K562 (cell line): ENCODE measurements at regions not wholly inside any gene's neighbourhood (a gene's known extent, or its start where the extent isn't known, plus 50 kb on each side); places are given as distances from the start of the nearest gene placed in this dataset.

Experiments used
- ATAC-seq: fragments of 200-7000 bp; cut with Tn5 transposase; 3 replicates; pipeline ENCODE4 v1.9.1; 2020; ENCODE audit warnings: moderate library complexity
- BruUV-seq: library from RNA; stranded (reverse); fragments of 400-500 nt; replicated peaks from 2 replicates; lab custom pipeline; 2021; lab: Mats Ljungman, UMichigan
- CTCF ChIA-PET: fragments of 300-600 bp; formaldehyde crosslinking; extraction: SDS; loops from one replicate; lab custom pipeline; 2021; ENCODE audit warnings: low intra/inter-chr PET ratio; lab: Yijun Ruan, JAX
- POLR2A ChIA-PET: fragments of 300-600, 350-650 bp; sonication (Branson Sonifier 250); formaldehyde crosslinking; extraction: SDS; loops from one replicate; lab custom pipeline; 2021; ENCODE audit warnings: antibody characterized with exemption, inconsistent platforms; lab: Yijun Ruan, JAX
- DNase-seq, 4 experiments: peaks; one replicate each; pipeline versions ENCODE4 v3.0.0 to v3.0.0-alpha.2; 2011 to 2018; ENCODE audit warnings: low spot score in 3 of 4, mixed read lengths in 3 of 4; ENCODE audit errors: extremely low read depth in 1 of 4
- FAIRE-seq: peaks from 2 replicates; lab custom pipeline; 2011; peaks lifted over from hg19 to GRCh38; lab: Jason Lieb, UNC
- H2AFZ ChIP-seq: 2 replicates; pipeline ENCODE4 v1.6.0; 2011; ENCODE audit warnings: low read depth, low read length, control low read depth, inconsistent platforms
- H3K27ac ChIP-seq: fragments of 200-600 bp; 3 replicates; pipeline ENCODE4 v1.8.0; 2011; ENCODE audit warnings: low read depth, mild to moderate bottlenecking, control low read depth, inconsistent platforms, low read length, moderate library complexity, mixed read lengths; ENCODE audit errors: extremely low read depth
- H3K27me3 ChIP-seq, 2 experiments: fragments of 300-600 bp in 1 of 2; 2 replicates in 1 of 2; 3 replicates in 1 of 2; pipeline versions ENCODE4 v1.6.0 to v1.8.0; 2011; ENCODE audit warnings: inconsistent platforms in 2 of 2, low read length in 2 of 2, mild to moderate bottlenecking in 1 of 2, mixed read lengths in 1 of 2, moderate library complexity in 1 of 2; ENCODE audit not compliant: control insufficient read depth in 2 of 2, insufficient read depth in 2 of 2
- H3K36me3 ChIP-seq: fragments of 300-600 bp; 3 replicates; pipeline ENCODE4 v1.8.0; 2011; ENCODE audit warnings: mild to moderate bottlenecking, low read length, inconsistent platforms; ENCODE audit not compliant: control insufficient read depth, insufficient read depth
- H3K4me1 ChIP-seq, 2 experiments: fragments of 200-600 bp in 1 of 2; replicated peaks in 1 of 2; 2 replicates in 1 of 2; 3 replicates in 1 of 2; pipeline versions ENCODE4 v1.5.1 to v1.8.0; 2011; ENCODE audit warnings: inconsistent platforms in 2 of 2, low read length in 2 of 2, mild to moderate bottlenecking in 1 of 2, mixed read lengths in 1 of 2, moderate library complexity in 1 of 2; ENCODE audit not compliant: control insufficient read depth in 2 of 2, insufficient read depth in 2 of 2
- H3K4me2 ChIP-seq: 2 replicates; pipeline ENCODE4 v1.6.1; 2011; ENCODE audit warnings: low read length, control low read depth, inconsistent platforms, mixed read lengths; ENCODE audit not compliant: insufficient read depth
- H3K4me3 ChIP-seq: fragments of 200-600 bp; sonication (generic), shearing (Covaris generic); 2 replicates; pipeline ENCODE4 v1.5.1; 2016; ENCODE audit warnings: control low read depth, inconsistent platforms
- H3K79me2 ChIP-seq: fragments of 200-600 bp; 3 replicates; pipeline ENCODE4 v1.8.0; 2011; ENCODE audit warnings: low read length, inconsistent platforms; ENCODE audit not compliant: control insufficient read depth, insufficient read depth
- H3K9ac ChIP-seq, 2 experiments: 2 replicates each; pipeline versions ENCODE4 v1.6.0 to v1.6.1; 2011; ENCODE audit warnings: low read depth in 2 of 2, low read length in 2 of 2, control low read depth in 1 of 2, inconsistent platforms in 1 of 2, mild to moderate bottlenecking in 1 of 2, mixed read lengths in 1 of 2; ENCODE audit not compliant: insufficient read depth in 1 of 2
- H3K9me1 ChIP-seq: one replicate; pipeline ENCODE4 v1.6.0; 2011; ENCODE audit warnings: inconsistent platforms, mild to moderate bottlenecking, low read length, moderate library complexity; ENCODE audit not compliant: control insufficient read depth, insufficient read depth
- H3K9me3 ChIP-seq: replicated peaks from 2 replicates; pipeline ENCODE4 v1.5.1; 2011; ENCODE audit warnings: low read depth, low read length, inconsistent platforms; ENCODE audit not compliant: control insufficient read depth, insufficient read depth
- H4K20me1 ChIP-seq: replicated peaks from 2 replicates; pipeline ENCODE4 v1.6.1; 2011; ENCODE audit warnings: low read length, inconsistent platforms, mixed read lengths; ENCODE audit not compliant: control insufficient read depth, insufficient read depth
- BMI1 ChIP-seq: fragments of 150-350 bp; IDR thresholded peaks from 2 replicates; pipeline ENCODE4 v1.6.1; 2014; ENCODE audit warnings: low read length
- DPF2 ChIP-seq: fragments of 450-650 bp; IDR thresholded peaks from 2 replicates; pipeline ENCODE4 v1.6.1; 2016
- NCOR1 ChIP-seq: fragments of 450-650 bp; IDR thresholded peaks from 2 replicates; pipeline ENCODE4 v1.6.1; 2016; ENCODE audit warnings: mild to moderate bottlenecking, moderate library complexity
- RBFOX2 ChIP-seq: fragments of 200-400 bp; formaldehyde crosslinking; IDR thresholded peaks from 2 replicates; pipeline ENCODE4 v1.6.1; 2017; ENCODE audit warnings: low read depth, mild to moderate bottlenecking, low read length, moderate library complexity
- REST ChIP-seq, 2 experiments: fragments of 450-650 bp; formaldehyde crosslinking in 1 of 2; IDR thresholded peaks; 2 replicates each; pipeline versions ENCODE4 v1.4.0 to v1.6.1; 2014 to 2020; ENCODE audit warnings: mild to moderate bottlenecking in 2 of 2, borderline replicate concordance in 1 of 2, low read depth in 1 of 2
- SETDB1 ChIP-seq: IDR thresholded peaks from one replicate; pipeline ENCODE4 v1.6.1; 2012; ENCODE audit warnings: low read length, control low read depth, inconsistent platforms
- SLC30A9 ChIP-seq: fragments of 250-450 bp; sonication (Bioruptor Pico); IDR thresholded peaks from 2 replicates; pipeline ENCODE4 v1.8.0; 2022; ENCODE audit warnings: mild to moderate bottlenecking, moderate library complexity
- SMAD2 ChIP-seq: fragments of 150-350 bp; IDR thresholded peaks from 2 replicates; pipeline ENCODE4 v1.6.1; 2014; ENCODE audit warnings: low read depth, mild to moderate bottlenecking, low read length
- SMAD3 ChIP-seq: fragments of 450-650 bp; formaldehyde crosslinking; conservative IDR thresholded peaks from 2 replicates; pipeline ENCODE4 v1.4.0; 2020; ENCODE audit warnings: mild to moderate bottlenecking
- SMARCA4 ChIP-seq: fragments of 450-650 bp; IDR thresholded peaks from 2 replicates; pipeline ENCODE4 v1.6.1; 2016
- ZKSCAN8 ChIP-seq: fragments of 200-800 bp; sonication (Bioruptor generic); IDR thresholded peaks from 2 replicates; pipeline ENCODE4 v1.6.1; 2016; ENCODE audit warnings: missing genetic modification characterization, missing compliant biosample characterization
- ZNF197 ChIP-seq: fragments of 200-800 bp; sonication (Bioruptor generic); IDR thresholded peaks from 2 replicates; pipeline ENCODE4 v1.6.1; 2016; ENCODE audit warnings: low read depth, missing genetic modification characterization, missing compliant biosample characterization
- WGBS: fragments of 100-300 bp; shearing (Covaris generic); methylation state at CpG from one replicate; pipeline ENCODE4 v1.1.6; 2016; ENCODE audit warnings: low coverage, mixed read lengths; ENCODE audit not compliant: insufficient coverage; ENCODE audit errors: missing lambda C conversion rate; 5-methylcytosine and 5-hydroxymethylcytosine counted together
- in situ Hi-C: fragments of 300-500 bp; cut with MboI; formaldehyde crosslinking; loops from 4 replicates; pipeline ENCODE4 v1.15.0; 2018; ENCODE audit warnings: inconsistent platforms, mixed read lengths
- intact Hi-C: fragments of 100-400 bp; cut with micrococcal nuclease; formaldehyde crosslinking; loops from 2 replicates; pipeline ENCODE4 v1.14.2; 2022
- TF ChIP-seq, protein P1 (sequence below): fragments of 450-650 bp; IDR thresholded peaks from 2 replicates; pipeline ENCODE4 v1.6.1; 2018; ENCODE audit warnings: mild to moderate bottlenecking, low read depth; ENCODE audit not compliant: partially characterized antibody

GRCh38 chr2:18317017-18317416, 243.4 kb downstream of the RDH14 start:
- ATAC-seq: no peak
- Histone ChIP-seq H3K79me2 (no peaks in the 10 kb centered on the region), H4K20me1 (no peaks in the 10 kb centered on the region), H3K9me3 (no peaks in the 10 kb centered on the region; the same call in 1 of the 2 replicates), H3K4me1 (no peaks in the 10 kb centered on the region), H3K36me3 (no peaks in the 10 kb centered on the region), H2AFZ (no peak overlapping the region), H3K9ac (no peak overlapping the region), H3K27me3 (no peaks in the 10 kb centered on the region), H3K4me2 (no peak overlapping the region), H3K4me3 (no peak overlapping the region), H3K9me1 (no peaks in the 10 kb centered on the region), H3K27ac (no peak overlapping the region)
- intact Hi-C loops (no loop called here), in situ Hi-C loops (no loop called here)
- FAIRE-seq: no peak
- CTCF ChIA-PET: no interaction called here
- POLR2A ChIA-PET: no interaction called here
- no TSS peak for BruUV-seq
- no peak for DNase-seq
- 0% methylated on average over 2 of the region's 2 CpGs for WGBS
- TF ChIP-seq BMI1: no peak
- TF ChIP-seq SETDB1: no peak
- TF ChIP-seq SMARCA4: no peak
- TF ChIP-seq SLC30A9 (CRISPR knock-in tag): no peak
- no peak for TF ChIP-seq REST (IDR thresholded peaks at IDR 0.05; ENCODE audit: borderline replicate concordance)
- TF ChIP-seq REST (CRISPR knock-in tag; IDR thresholded peaks at IDR 0.05; ENCODE audit: low read depth): no peak
- no peak for TF ChIP-seq SMAD2
- TF ChIP-seq NCOR1: no peak
- no peak for TF ChIP-seq SMAD3 (CRISPR knock-in tag)
- TF ChIP-seq, protein P1, sequence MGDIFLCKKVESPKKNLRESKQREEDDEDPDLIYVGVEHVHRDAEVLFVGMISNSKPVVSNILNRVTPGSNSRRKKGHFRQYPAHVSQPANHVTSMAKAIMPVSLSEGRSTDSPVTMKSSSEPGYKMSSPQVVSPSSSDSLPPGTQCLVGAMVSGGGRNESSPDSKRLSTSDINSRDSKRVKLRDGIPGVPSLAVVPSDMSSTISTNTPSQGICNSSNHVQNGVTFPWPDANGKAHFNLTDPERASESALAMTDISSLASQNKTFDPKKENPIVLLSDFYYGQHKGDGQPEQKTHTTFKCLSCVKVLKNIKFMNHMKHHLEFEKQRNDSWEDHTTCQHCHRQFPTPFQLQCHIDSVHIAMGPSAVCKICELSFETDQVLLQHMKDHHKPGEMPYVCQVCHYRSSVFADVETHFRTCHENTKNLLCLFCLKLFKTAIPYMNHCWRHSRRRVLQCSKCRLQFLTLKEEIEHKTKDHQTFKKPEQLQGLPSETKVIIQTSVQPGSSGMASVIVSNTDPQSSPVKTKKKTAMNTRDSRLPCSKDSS: no peak
- TF ChIP-seq ZKSCAN8 (CRISPR knock-in tag): no peak
- no peak for TF ChIP-seq ZNF197 (CRISPR knock-in tag)
- no peak for TF ChIP-seq DPF2
- no peak for TF ChIP-seq RBFOX2
